NK-92 treated with Interleukin-12 subunit alpha and Interleukin-12 subunit beta, amount 100 ng/mL, for 24 hours (cell line): ENCODE measurements at regions not wholly inside any gene's neighbourhood (a gene's known extent, or its start where the extent isn't known, plus 50 kb on each side); places are given as distances from the start of the nearest gene placed in this dataset.

Experiments used
- DNase-seq: peaks from one replicate; lab custom pipeline; 2025; lab: John Stamatoyannopoulos, UW

GRCh38 chr12:91353266-91353665 lies 170.6 kb upstream of the DCN start:
- DNase-seq = no peak

DNA sequence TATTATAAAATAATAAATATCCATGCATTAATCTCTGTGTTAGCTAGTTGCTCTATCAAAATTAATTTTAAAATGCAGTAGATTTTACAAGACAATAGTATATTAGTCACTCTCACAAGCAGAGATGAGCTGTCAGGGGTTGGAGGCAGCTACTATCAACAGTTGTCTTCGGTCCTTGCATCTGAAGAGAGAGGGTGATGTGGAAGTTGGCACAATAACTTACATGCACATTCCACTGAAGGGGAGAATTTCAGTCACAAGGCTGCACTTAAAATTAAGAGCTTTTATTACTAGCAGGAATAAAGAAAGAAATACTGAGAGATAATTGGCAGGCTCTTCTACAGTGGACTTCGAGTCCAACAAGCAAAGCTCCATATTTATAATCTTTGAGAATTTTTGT lies 166.9 kb upstream of the DCN start:
- no peak for DNase-seq

DNA sequence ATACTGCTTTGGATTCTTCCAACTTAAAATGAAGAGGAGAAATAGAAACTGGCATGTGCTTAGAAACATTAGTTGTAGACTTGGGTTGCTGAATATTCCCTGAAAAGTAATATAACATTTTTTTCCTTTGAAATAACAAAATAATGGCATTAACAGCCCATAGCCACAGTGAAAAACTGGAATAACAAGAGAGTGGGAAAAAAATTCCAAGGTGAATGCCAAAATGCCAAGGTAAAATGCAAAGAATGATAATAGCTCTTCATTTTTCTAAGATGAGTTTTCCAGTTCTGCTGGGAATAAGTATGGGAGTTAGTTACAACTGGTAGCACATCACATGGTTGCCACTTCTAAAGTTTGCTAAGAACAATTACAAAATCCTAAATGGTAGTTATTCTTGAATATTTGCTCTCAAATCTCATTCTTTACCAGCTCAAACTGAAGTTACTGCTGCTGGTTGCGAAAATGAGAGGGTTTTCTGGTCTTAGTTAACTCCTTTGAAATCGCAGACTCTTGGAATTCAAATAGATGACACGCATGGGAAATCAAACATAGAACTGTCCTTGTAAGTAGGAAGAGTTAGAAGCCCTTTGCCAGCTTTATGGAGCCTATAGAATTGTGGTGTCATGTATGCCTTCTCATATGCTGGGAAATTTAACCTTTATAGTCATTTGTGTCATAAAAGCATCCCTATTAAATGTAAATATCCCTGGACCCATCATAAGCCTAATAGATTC lies 165.0 kb upstream of the DCN start:
- DNase-seq = no peak

DNA sequence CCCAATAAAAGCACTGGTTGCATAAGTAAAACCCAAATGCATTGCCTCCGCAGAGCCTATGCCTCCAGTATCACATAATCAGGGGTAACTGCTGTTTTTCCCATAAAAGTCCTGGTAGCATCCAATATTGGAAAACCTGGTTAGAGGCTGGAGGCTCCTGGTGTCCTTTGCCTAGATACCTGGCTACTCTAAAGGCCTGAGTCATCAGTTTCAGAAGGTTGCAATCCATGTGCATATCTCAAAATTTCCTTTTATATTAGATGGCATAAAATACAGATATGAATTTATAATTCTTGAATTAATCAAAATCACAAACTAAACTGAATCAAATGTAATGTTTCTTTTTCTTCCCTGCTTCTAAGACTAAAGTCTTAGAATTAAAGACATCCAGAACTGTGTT lies 164.2 kb upstream of the DCN start:
- no peak for DNase-seq

- DNase-seq = no peak
Measured at GRCh38 chr12:91344408-91344807, 161.8 kb upstream of the DCN start.

GRCh38 chr12:91343010-91343409 lies 160.4 kb upstream of the DCN start:
- DNase-seq = no peak

DNA sequence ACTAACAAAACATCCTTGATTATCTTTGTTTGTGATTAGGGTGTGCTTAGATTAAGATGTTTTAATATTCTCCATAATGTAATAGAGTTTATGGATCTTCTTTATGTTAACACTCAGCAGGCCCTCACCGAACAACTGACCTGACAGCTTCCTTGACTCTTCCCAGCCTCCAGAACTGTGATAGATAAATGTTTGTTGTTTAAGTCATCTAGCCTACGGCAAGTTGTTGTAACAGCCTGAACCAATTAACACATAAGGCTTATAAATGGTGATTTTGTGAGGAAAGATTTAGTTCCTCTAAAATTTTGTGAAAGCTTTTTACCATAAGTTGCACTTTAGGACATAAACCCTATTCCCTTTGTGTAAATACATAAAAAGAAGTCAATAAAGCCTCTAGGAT lies 156.5 kb upstream of the DCN start:
- no peak for DNase-seq

GRCh38 chr12:91335699-91336098 lies 153.1 kb upstream of the DCN start:
- no peak for DNase-seq

GRCh38 chr12:91333966-91334365 lies 151.3 kb upstream of the DCN start:
- no peak for DNase-seq

DNA sequence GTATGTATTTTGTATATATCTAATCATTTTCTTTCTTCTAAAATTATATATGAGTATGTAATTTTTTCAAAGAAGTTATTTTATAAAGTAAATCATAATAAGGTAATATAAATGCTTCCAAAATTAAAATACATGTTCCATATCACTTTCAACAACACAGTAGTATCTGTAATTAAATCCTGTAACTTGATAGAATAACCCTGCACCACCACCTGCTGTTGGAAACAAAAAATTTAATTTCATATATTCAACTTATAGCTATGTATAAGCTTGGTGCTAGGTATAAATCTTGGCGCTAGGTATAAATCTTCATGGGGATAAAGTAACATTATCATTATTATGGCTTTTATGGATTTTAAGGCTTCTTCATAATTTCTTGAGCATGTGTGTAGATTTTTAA lies 149.7 kb upstream of the DCN start:
- no peak for DNase-seq

DNA sequence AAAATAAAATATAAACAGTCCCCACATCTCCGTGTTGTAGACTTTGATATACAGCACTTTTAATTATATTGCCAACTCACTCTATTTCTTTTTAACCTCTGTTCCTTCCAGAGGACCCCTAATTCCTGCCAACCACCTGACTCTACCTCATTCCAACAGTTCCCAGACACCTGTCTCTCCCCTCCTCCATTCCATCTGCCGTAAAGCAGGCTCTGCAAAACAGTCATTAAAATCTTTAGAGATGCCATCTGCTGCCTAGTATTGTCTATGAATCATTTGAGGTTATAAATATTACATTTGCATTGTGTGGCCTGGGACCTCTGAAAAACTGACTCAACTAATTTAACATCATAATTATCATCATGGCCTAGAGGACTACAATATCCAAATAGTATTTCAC lies 148.8 kb upstream of the DCN start:
- no peak for DNase-seq

DNA sequence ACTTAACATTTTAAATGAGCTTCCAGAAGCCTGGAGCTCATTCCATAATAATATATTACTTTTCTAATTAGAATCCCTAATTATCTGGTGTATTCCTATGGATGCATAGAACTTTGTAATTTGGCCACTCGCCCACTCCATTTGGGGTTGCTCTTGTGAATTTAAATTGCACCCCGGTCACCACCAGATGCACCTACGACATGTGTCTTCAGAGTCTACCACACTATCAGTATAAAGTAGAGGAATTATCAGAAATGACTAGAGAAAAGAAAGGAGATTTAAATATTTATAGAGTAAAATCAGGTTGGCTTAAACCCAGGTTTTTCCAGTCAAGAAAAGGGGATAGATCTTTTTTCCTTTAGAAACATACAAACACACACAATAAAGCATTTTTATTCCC lies 145.8 kb upstream of the DCN start:
- no peak for DNase-seq

- DNase-seq = no peak
Measured at GRCh38 chr12:91327889-91328288, 145.3 kb upstream of the DCN start.

- DNase-seq = no peak
Measured at GRCh38 chr12:91327131-91327530, 144.5 kb upstream of the DCN start.

- DNase-seq = no peak
Measured at GRCh38 chr12:91326058-91327027, 143.7 kb upstream of the DCN start.

GRCh38 chr12:91320999-91321398 lies 138.4 kb upstream of the DCN start:
- DNase-seq = no peak

DNA sequence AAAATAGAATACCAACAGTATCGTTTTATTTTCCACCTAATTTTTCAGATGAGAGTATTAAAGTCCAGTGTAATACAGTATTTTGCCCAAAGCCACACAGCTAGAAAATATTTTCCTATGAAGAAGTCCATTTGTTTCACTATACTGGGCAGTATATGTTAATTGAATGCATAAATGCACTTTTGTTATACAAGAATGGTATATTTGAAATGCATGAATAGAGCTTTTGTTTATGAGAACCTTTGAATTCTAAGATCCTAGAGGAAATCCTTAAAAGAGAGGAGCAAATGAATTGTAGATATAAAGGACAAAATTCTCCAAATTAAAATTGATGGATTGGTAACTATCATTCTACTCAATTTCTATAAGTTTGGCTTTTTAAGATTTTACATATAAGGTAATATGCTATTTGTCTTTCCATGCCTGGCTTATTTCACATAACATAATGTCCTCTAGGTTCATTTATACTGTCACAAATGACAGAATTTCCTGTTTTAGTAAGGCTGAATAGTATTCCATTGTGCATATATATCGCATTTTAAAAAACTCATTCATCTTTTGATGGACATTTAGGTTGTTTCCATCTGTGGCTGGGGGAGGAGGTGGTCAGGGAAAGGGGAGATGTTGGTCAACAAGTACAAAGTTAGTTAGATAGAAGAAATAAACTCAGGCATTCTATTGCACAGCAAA lies 136.6 kb upstream of the DCN start:
- DNase-seq = no peak

DNA sequence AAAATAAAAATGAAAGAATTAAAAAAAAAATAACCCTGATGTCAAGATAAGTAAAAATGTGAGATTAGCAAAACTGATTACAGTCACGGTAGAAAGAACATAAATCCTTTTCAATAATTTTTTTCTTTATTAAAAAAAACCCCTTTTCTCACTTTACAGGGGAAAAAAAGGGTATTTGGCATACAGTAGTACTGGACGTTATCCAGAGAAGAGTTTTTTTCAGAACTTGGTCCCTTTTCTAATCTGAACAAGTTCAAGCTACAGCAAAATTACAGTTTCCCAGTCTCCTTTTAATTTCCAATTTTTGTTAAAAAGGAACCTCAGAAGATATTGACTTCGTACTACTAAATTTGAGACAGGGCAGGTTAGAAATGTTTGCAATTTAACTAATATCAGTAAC lies 134.7 kb upstream of the DCN start:
- no peak for DNase-seq

- DNase-seq = no peak
Measured at GRCh38 chr12:91316907-91317269, 134.3 kb upstream of the DCN start.

DNA sequence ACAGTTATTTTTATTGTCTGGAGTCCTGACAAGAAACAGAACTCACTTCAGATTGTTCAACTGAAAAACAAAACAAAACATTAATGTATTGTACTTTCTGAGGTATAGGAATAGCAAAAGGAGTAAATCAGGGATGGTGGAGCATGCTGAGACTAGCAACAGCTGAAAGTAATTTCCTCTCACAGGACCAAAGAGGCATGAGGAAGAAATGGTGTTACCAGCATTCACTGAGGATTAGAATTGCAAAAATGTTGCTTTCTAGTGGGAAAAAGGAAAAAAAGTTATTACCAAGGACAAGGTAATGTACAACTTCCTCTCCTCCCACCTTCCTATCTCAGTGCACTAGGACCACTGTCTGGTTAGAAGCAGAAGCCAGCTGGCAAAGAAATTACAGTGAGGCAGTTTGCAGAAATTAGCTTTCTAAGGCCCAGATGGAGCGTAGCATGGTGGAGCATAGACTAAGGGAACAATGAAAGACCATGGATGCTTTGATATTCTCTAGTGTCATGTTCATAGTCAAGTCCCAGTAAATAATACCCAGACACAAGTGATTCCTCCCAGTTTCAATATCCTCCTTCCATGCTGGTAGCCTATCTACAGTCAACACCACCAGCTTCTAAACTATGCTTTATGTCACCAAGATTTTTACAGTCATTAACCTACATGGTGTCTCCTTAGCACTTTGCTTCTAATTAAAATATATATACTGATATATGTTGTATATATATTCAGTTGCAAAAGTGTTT lies 133.7 kb upstream of the DCN start:
- no peak for DNase-seq

GRCh38 chr12:91311081-91311480 lies 128.5 kb upstream of the DCN start:
- DNase-seq = no peak

GRCh38 chr12:91309450-91309849 lies 126.8 kb upstream of the DCN start:
- DNase-seq = no peak
